OCI-LY7 (cell line): ENCODE measurements at regions not wholly inside any gene's neighbourhood (a gene's known extent, or its start where the extent isn't known, plus 50 kb on each side); places are given as distances from the start of the nearest gene placed in this dataset.

Experiments used
- BruUV-seq: library from RNA; stranded (reverse); fragments of 400-500 nt; replicated peaks from 2 replicates; lab custom pipeline; 2021; lab: Mats Ljungman, UMichigan
- CTCF ChIA-PET: fragments of 300-600 bp; sonication (Branson Sonifier 250); formaldehyde crosslinking; loops from one replicate; lab custom pipeline; 2022; ENCODE audit warnings: antibody characterized with exemption; ENCODE audit not compliant: unreplicated experiment; lab: Charles Lee
- POLR2A ChIA-PET: fragments of 300-600 bp; sonication (Branson Sonifier 250); formaldehyde crosslinking; loops from one replicate; lab custom pipeline; 2022; ENCODE audit warnings: antibody characterized with exemption; lab: Charles Lee
- DNase-seq: peaks from one replicate; pipeline ENCODE4 v3.0.0-alpha.2; 2015; ENCODE audit warnings: low spot score
- H2AFZ ChIP-seq: fragments of 200-600 bp; sonication (generic), shearing (Covaris generic); 2 replicates; pipeline ENCODE4 v1.6.1; 2014; ENCODE audit warnings: mild to moderate bottlenecking, antibody characterized with exemption, low read length, moderate library complexity
- H3K27ac ChIP-seq: fragments of 200-600 bp; sonication (generic); 2 replicates; pipeline ENCODE4 v1.5.1; 2014; ENCODE audit warnings: mixed run types, low read depth, mild to moderate bottlenecking, moderate library complexity, low read length, inconsistent platforms; ENCODE audit not compliant: poor library complexity, severe bottlenecking
- H3K36me3 ChIP-seq: fragments of 200-600 bp; sonication (generic); 2 replicates; pipeline ENCODE4 v1.6.1; 2014; ENCODE audit warnings: mild to moderate bottlenecking, antibody characterized with exemption, low read length, moderate library complexity, mixed read lengths; ENCODE audit not compliant: insufficient read depth
- H3K4me1 ChIP-seq: fragments of 200-600 bp; sonication (generic); 2 replicates; pipeline ENCODE4 v1.5.1; 2014; ENCODE audit warnings: mild to moderate bottlenecking, low read length; ENCODE audit not compliant: insufficient read depth, poor library complexity, severe bottlenecking
- H3K4me2 ChIP-seq: fragments of 200-600 bp; sonication (generic); 2 replicates; pipeline ENCODE4 v1.6.1; 2014; ENCODE audit warnings: mild to moderate bottlenecking, low read length
- H3K4me3 ChIP-seq: fragments of 200-600 bp; sonication (generic); 2 replicates; pipeline ENCODE4 v1.5.1; 2014; ENCODE audit warnings: mild to moderate bottlenecking, low read depth, low read length; ENCODE audit not compliant: poor library complexity, severe bottlenecking
- H3K79me2 ChIP-seq: fragments of 200-600 bp; sonication (generic); 2 replicates; pipeline ENCODE4 v1.6.1; 2016; ENCODE audit warnings: low read depth, mild to moderate bottlenecking, low read length, moderate library complexity, mixed read lengths; ENCODE audit not compliant: insufficient read depth
- H3K9me2 ChIP-seq: fragments of 200-600 bp; sonication (generic); 2 replicates; pipeline ENCODE4 v1.6.1; 2016; ENCODE audit warnings: mild to moderate bottlenecking, low read length, mixed read lengths; ENCODE audit not compliant: insufficient read depth
- H3K9me3 ChIP-seq: fragments of 200-600 bp; sonication (generic); 2 replicates; pipeline ENCODE4 v1.6.1; 2014; ENCODE audit warnings: mild to moderate bottlenecking, mixed run types, low read length, mixed read lengths
- H4K20me1 ChIP-seq: fragments of 200-600 bp; sonication (generic); 2 replicates; pipeline ENCODE4 v1.6.1; 2014; ENCODE audit warnings: mild to moderate bottlenecking, antibody characterized with exemption, low read length, moderate library complexity, mixed read lengths; ENCODE audit not compliant: insufficient read depth
- CTCF ChIP-seq: fragments of 200-600 bp; sonication (generic); conservative IDR thresholded peaks from 2 replicates; pipeline ENCODE4 v1.5.1; 2014; ENCODE audit warnings: mild to moderate bottlenecking, antibody characterized with exemption, low read length, moderate library complexity, mixed read lengths
- EZH2phosphoT487 ChIP-seq: fragments of 200-600 bp; sonication (generic); IDR thresholded peaks from 2 replicates; pipeline ENCODE4 v1.6.1; 2018; ENCODE audit warnings: low read depth, borderline replicate concordance, mild to moderate bottlenecking, mixed run types, antibody characterized with exemption, low read length, moderate library complexity, mixed read lengths
- intact Hi-C: fragments of 100-400 bp; cut with micrococcal nuclease; formaldehyde crosslinking; loops from one replicate; pipeline ENCODE4 v1.10.0; 2022; ENCODE audit not compliant: unreplicated experiment

GRCh38 chr4:101708293-101709039 lies 82.1 kb upstream of the BANK1 start:
- H3K36me3 ChIP-seq: no peaks in the 10 kb centered on the region
- H3K27ac ChIP-seq: no peak overlapping the region
- CTCF ChIA-PET: no interaction called here
- H3K9me2 ChIP-seq: no peaks in the 10 kb centered on the region
- no peaks in the 10 kb centered on the region for H3K4me1 ChIP-seq
- intact Hi-C loops: no loop called here
- no peaks in the 10 kb centered on the region for H4K20me1 ChIP-seq
- no peaks in the 10 kb centered on the region for H3K79me2 ChIP-seq
- no peak overlapping the region for H3K4me3 ChIP-seq
- POLR2A ChIA-PET: interaction anchor here (0.8 to 1.2 kb wide), 3 partner anchors 26 to 369 kb away, joined by 3 to 4 read pairs (median 3); no protein-coding TSS in a partner anchor
- TF ChIP-seq EZH2phosphoT487 (no peak), CTCF (no peak)
- BruUV-seq: no TSS peak
- DNase-seq: no peak
- no peak overlapping the region for H3K4me2 ChIP-seq
- H2AFZ ChIP-seq: no peak overlapping the region
- no peaks in the 10 kb centered on the region for H3K9me3 ChIP-seq

- POLR2A ChIA-PET: interaction anchor here (1.2 kb wide), 1 partner anchor 64 kb away, joined by 3 read pairs; no protein-coding TSS in a partner anchor
- Histone ChIP-seq H3K9me2 (no peaks in the 10 kb centered on the region), H3K4me1 (no peaks in the 10 kb centered on the region), H3K27ac (no peak overlapping the region), H3K36me3 (no peaks in the 10 kb centered on the region), H2AFZ (no peak overlapping the region), H4K20me1 (no peaks in the 10 kb centered on the region), H3K79me2 (no peaks in the 10 kb centered on the region), H3K9me3 (no peaks in the 10 kb centered on the region), H3K4me3 (no peak overlapping the region), H3K4me2 (no peak overlapping the region)
- intact Hi-C loops: no loop called here
- no peak for DNase-seq
- no TSS peak for BruUV-seq
- TF ChIP-seq EZH2phosphoT487 (no peak), CTCF (no peak)
- CTCF ChIA-PET: no interaction called here
Observed at GRCh38 chr4:101707596-101707995, 82.9 kb upstream of the BANK1 start.

GRCh38 chr4:101706535-101707057 lies 83.9 kb upstream of the BANK1 start:
- intact Hi-C loops: no loop called here
- Histone ChIP-seq H3K4me2 (no peak overlapping the region), H3K4me3 (no peak overlapping the region), H4K20me1 (no peaks in the 10 kb centered on the region), H3K79me2 (no peaks in the 10 kb centered on the region), H3K4me1 (no peaks in the 10 kb centered on the region), H3K9me3 (no peaks in the 10 kb centered on the region), H3K36me3 (no peaks in the 10 kb centered on the region), H3K27ac (no peak overlapping the region), H2AFZ (no peak overlapping the region), H3K9me2 (no peaks in the 10 kb centered on the region)
- ChIA-PET POLR2A (no interaction called here), CTCF (no interaction called here)
- no TSS peak for BruUV-seq
- TF ChIP-seq CTCF (no peak), EZH2phosphoT487 (no peak)
- DNase-seq: no peak
